HG03432 (cell line): ENCODE measurements at regions not wholly inside any gene's neighbourhood (a gene's known extent, or its start where the extent isn't known, plus 50 kb on each side); places are given as distances from the start of the nearest gene placed in this dataset.
A peak's percentile ranks its signal among the peaks of the same experiment; 100 is the strongest.
"Not testable (repeated sequence)": the region's sequence is repeated elsewhere in the genome, so short reads cannot be mapped to it uniquely, and the experiment has no call there.

Source experiments
- ATAC-seq: cut with Tn5 transposase; IDR thresholded peaks from one replicate; pipeline ENCODE4 v1.9.1; 2021; ENCODE audit warnings: mild to moderate bottlenecking, moderate library complexity; ENCODE audit not compliant: unreplicated experiment

DNA sequence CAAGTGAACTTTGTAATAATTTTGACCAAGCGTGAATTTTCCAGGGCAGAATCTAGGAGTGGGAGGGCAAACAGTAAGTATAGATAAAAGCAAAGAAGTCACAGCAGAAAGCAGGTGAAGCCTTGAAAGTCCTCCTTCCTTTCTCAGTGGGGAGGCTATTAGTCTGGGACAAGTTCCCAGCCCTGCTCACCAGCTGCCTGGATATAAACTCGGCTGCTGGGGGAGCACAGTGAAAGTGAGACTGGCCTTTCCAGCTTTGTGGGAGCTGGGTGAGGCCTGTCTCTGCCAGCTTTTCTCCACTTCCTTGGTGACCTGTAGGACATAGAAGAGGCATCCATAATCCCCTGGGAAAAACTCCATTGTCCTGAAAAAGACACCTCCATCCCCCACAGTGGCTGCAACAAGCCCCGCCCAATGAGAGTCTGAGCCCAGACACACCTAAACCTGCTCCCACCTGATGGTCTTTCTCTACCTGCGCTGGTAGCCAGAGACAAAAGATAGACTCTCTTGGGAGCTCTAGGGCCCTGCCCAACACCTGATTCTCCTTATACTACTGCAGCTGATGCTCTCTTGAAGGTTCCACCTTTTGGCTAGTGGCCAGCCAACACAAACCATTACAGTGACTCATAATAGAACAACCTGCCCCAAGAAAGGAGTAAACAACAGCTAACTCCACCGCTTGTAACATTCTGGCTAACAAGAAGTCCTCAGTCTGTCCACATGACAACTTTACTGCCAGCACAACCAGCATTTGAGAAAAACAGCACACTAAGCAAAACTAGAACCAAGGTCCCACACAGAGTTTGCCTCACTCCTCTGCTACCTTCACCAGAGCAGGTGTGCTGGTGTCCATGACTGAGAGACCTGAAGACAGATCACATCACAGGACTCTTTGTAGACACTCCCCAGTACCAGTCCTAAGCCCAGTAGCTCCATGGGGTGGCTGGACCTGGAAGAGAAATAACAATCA is 252.2 kb upstream of the SLITRK6 start:
- ATAC-seq, result no peak

DNA sequence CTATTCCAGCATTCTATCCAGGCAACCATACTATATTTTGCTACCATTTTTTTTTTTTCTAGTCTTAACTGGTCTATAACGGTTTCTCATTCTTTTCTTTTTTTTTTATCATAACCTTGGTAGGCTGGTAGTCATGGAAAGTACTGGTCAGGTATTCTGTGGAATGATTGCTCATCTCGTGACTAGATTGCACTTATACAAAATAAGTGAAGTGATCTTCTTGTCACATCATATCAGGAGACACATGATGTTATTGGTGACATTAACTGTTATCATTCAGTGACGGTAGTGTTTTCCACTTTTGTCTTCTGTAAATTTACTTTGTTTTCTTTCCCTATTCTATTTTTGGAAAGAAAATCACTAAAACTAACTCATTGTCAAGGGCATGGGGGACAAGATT is 239.3 kb upstream of the SLITRK6 start:
- no peak for ATAC-seq

DNA sequence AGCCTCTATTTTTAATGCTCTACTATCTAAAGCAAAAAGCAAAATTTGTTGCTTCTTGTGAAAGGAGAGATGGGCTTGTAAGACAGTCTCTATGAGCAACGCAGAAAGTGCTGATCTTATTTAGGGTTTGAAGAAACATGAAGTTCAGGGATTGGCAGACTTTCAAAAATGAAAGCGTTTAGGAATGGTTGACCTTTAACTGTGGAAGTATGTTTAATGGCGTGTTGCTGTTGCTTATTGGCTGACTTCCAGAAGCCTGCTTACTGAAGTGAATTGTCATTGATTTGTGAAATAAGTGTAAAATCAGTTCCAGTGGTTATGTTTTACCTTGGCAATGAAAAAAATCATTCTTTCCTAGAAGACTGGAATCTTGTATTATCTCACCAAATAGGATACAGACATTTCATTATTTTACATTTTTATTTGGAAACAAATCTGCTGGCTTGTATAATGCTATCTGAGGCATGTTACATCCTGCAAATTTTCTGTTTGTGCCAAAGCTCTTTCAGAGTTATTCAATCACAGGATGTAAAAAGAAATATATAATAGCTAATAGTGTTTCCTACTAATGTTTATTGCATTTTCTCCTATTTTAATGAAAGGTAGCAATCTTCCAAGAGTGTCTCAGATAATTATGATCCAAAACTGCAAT is 221.3 kb upstream of the SLITRK6 start:
- ATAC-seq, result no peak

DNA sequence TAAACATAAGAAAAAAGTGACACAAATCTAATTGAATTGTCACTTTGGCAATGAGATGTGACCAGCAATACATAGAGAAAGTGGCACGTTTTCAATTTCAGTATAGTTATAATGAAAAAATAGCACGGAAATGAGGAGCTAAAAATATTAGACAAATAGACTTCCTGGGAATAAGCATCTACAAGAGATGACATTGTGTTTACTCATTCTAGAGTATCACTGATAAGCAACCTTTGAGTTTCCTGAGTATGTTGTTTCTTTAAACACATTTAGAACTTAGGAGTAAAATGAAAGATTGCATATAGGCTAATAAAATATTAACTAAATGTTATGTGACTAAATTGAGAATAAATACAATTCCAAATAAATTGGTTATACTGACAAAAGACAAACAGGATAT is 207.1 kb upstream of the SLITRK6 start:
- ATAC-seq, result no peak

DNA sequence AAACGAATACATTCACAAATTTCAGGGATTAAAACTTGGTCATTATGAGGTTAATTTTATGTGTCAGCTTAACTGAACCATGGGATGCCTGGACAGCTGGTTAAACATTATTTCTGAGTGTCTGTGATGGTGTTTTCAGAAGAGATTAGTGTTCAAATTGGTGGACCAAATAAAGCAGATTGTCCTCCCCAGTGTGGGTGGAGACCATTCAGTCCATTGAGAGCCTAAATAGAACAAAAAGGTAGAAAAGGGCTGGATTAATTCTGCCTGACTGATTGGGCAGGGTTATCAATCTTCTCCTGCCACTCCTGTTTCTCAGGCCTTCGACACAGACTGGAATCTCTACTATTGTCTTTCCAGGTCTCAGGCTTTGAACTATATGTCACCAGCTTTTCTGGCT is 203.8 kb upstream of the SLITRK6 start:
- ATAC-seq, result no peak

DNA sequence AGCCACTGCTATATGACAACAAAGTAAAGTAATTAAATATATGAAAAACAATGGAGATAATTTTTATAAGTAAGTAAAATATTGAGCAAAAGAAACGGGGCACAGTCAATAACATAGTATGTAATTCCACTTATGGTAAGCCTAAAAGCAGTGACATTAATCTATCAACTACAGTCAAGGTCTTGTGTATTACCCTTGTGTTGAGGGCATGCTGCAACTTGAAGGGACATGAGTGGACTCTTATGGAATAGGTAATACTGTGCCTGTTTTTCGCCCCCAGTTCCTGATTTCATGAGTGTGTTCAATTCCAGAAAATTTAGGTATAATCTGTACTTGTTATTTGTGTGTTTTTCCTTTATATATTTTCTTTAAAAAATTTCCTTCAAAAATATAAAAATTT is 201.3 kb upstream of the SLITRK6 start:
- no peak for ATAC-seq

DNA sequence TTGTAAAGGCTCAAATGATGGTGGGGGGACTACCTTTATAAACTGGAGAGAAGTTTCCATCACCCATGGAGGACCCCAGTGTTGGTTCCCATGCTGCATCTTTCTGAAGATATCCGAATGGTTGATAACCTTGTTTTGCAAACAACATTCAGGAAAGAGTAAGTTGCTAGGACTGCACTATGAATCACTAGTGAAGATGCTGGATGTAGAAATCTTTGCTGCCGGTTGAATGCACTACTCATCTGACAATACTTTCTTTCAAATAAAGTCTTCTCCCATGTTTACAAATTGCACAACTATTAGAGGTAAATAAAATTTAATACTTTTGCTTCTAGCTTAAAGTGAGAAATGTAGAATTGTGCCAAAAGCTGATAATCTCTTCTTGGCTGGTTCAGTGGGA is 198.4 kb upstream of the SLITRK6 start:
- ATAC-seq, result no peak

DNA sequence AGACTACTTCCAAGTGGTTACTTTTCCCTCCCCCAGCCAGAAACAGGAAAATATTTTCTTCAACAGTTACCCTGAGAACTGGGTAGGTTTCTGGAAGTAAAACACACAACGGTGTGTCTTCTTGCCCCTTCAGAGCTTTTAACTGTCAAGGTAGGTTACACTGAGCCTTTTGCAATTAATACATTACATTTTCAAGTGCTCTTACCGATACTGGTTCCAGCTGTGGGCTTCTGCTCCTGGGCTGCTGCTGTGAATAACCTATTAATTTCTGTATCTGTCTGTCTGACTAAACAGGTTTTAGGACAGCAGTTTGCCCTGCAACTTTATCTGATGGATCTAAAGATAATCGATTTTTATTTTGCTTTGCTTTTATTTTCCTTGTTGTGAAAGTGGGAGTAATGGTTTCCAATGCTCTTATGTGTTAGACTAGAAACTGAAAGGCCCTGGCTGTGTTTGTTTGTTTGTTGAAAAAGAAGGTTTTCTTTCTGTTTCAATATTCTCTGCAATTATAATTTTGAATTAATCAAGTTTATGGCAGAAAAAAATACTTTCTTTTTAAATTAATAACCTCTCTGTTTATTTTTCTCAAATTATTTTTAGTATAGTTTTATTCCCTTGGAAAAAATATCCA is 196.7 kb upstream of the SLITRK6 start:
- peak; percentile 71 for ATAC-seq

DNA sequence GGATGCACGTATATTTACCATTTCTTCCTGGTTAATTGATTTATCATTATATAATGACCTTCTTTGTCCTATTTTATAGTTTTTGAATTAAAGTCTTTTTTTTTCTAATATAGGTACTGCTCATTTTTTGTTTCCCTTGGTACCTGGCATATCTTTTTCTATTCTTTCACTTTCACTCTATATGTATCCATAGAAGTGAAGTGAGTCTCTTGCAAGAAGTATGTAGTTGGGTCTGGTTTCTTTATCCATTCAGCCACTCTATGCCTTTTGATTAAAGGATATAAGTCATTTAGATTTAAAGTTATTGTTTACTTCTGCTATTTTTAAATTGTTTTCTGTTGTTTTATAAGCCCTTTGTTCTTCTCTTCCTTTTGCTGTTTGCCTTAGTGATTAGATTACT is 194.3 kb upstream of the SLITRK6 start:
- ATAC-seq, result peak; percentile 29

DNA sequence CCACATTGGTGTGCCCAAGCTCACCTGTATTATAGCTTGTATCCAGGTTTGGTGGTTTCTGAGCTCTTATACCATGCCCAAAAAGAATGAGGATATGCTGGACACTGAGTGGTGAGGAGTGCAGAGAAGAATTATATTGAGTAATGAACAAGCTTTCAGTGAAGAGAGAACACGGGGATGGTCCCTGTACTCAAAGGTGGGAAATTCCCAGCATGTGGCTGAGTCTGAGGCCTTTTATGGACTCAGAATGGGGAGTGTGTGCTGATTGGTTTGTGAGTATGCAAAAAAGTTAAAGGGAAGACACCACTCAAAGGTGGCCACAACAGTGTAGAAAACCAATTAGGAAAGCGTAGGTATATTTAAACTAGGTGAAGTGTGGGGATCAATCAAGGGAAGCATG is 191.2 kb upstream of the SLITRK6 start:
- no peak for ATAC-seq

DNA sequence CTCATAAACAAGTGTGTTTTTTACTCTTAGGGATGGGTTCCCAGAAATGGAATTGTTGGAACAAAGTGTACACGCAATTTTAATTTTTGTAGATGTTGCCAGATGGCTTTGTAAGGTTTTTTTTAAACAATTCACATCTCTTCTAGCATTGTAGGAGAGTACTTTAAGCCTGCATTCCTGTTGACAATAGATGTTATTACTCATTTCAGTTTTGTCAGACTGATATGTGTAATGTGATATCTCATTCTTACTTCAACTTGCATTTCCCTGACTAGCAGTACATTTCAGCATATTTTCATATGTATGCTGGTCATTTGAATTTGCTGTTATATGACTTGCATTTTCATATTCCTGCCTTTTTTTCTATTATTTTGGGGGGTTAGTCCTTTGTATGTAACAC is 186.6 kb upstream of the SLITRK6 start:
- no peak for ATAC-seq

DNA sequence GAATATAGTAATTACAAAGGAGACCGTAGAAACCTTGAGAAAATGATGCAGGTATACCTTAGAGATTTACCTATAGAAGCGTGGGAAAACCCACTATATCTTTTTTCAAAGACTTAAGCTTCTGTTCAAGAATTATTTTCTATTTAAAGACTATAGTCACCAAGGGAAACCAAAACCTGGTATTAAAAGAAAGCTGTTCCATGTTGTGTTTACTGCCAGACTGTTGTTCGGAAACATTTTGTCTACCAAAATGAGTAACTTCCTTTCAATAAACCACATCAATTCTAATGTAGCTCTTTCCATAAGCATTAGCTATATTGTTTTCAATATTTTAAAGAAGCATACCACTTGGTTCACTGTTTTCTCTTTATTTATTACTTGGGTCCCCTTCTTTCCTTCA is 182.9 kb upstream of the SLITRK6 start:
- peak; percentile 50 for ATAC-seq

DNA sequence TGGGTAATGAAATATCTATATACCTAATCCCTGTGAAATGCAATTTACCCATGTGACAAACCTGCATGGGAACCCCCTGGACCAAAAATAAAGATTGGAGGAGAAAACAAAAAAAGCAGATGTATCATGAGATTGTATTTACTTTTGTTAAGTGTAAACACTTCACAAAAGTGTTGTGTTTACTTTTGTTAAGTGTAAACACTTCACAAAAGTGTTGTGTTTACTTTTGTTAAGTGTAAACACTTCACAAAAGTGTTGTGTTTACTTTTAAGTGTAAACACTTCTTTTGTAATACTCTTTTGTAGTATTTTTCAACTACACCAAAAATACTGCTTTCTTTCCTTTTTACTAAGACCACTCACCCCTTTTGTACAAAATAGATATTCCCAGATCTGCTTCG is 181.2 kb upstream of the SLITRK6 start:
- ATAC-seq, result not testable (repeated sequence)

DNA sequence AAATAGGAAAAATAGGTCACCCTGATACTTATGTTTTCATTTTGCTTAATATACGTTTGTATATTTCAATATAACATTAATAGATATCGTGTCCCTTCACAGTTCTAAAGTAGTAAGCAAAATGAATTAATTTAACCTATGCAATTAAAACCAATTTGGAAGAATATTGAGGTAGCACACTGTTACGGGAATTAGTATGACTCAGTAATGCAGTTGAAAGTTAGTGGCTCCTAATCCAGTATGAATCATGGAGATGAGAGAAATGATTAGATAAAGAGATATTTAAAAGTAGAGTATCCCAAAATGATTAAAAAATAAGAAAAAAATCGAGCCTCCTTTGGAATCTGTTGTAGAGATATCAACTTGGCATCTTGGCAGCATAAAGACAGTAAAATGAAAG is 177.0 kb upstream of the SLITRK6 start:
- no peak for ATAC-seq

DNA sequence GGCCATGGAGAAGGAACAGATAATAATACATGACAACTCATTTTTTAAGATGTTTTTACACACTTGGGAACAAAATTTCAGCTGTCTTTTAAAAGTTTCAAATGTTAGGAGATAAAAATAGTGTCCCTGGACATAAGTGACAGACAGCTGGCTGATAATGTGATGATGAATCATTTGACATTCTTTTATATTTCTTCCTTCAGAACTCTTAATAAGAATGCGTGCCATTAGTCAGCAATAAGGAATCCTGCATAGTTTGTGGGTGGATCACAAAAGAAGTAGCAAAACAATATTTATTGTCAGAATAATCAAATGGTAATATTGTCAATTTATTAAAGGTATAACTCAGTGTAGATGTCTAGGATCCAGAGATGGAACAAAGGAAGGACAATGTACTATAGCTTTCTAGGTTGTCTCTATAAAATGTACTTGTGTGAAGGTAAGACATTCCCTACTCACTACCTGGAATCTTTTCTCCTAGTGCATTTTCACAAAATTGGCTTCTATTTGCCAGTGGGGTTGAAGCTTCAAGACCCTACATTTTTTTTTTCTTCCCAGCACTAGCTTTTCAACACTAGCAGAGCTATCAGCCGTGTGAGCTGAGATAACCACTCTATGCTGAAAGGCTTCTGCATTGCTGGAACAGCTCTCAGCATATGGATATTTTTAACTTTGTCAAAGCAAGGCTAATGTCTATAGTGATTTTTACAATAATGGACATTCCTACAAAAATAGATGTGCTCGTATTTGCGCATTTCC is 175.6 kb upstream of the SLITRK6 start:
- ATAC-seq, result no peak

DNA sequence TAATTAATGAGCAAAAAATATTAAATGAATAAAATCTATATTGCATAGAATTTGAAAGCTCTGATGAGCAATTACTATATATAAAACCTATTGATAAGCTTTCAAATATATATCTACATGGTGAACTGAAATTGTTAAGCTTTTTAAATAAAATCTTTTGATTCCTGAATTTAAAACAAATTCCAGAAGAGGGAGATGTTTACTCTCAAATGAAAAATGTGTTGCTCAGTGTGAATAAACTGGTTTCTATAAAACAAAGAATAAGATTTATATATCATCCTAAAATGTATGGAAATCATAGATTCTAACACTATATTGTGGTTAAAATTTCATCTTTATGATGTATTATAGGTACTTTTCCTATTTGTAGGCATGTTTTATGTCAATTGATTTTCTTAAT is 171.5 kb upstream of the SLITRK6 start:
- no peak for ATAC-seq

DNA sequence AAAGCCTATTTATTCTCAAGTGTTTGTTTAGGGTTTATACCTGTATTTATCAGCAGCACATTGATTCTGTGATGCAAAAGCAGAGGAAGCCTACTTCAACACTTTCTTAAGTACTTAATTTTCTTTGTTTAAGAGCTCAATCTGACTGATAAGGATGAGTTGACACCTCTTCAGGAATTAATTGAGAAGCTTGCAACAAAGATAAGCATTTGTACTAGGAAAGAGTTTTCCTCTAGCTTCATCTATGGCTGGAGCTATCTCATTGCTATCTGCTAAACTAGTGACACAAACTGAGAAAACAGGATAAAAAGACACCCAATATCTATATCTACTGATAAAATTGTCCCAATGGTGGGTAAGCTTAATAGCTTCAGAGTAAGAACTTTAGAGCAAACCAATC is 170.1 kb upstream of the SLITRK6 start:
- ATAC-seq, result no peak

DNA sequence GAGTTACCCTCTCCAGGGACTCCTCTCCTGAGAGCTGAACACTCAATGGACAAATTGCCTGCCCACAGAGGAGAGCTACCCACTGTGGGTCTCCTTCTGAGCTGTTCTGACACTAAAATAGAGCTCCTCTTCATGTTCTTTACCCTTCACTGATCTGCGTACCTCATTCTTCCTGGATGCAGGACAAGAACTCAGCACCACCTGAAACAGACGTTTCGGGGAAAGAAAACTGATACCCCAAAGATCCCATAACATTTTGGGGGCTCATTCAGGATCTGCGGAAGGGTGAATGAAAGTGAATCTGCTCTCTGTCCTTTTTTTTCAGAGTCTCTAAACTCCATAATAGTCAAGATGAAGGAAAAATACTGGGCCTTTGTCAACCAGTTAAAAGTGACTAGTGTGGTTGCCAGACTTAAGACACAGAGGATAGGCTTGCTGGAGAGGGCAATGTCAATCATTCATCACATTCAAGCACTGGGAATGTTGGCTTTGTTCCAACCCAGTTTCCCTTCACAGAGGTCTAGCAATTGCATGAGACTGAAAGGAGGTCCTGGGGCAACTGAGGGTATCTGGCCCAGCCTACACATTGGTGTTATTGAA is 136.7 kb upstream of the SLITRK6 start:
- ATAC-seq, result no peak

DNA sequence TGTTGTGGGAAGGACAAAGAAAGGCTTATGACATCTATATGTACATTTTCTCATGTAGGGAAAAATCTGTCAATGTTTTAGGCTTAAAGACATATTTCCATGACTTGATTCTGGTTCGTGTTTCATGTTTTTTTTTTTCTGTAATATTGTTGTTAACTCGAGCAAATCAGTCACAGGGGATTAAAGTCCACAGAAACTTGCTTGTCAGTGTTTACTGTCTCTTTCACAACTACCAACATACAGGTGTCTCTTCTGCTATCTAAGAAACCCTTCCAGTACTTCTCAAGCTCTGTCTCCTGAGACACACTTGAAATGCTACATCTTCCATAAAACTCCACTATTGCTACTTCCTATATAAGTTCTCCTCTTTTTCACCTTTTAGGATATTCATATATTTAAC is 130.9 kb upstream of the SLITRK6 start:
- ATAC-seq, result no peak

DNA sequence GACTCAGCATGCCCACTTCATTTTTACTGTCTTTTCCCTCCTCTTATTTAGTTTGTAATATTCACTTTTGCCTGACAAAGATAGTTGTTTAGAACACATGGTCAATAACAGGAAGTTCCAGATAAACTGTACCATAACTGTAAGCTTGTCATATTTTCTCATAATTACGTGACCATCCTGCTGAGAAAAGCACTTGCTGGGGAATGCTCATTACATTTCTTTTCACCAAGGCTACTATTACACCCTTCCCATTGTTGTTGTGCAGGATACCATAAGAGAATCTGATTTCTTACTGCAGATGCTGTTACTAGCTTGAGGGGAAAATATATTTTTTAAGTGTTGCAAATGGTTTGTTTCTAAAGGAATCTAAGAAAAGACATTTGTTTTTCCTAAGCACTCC is 111.7 kb upstream of the SLITRK6 start:
- no peak for ATAC-seq

DNA sequence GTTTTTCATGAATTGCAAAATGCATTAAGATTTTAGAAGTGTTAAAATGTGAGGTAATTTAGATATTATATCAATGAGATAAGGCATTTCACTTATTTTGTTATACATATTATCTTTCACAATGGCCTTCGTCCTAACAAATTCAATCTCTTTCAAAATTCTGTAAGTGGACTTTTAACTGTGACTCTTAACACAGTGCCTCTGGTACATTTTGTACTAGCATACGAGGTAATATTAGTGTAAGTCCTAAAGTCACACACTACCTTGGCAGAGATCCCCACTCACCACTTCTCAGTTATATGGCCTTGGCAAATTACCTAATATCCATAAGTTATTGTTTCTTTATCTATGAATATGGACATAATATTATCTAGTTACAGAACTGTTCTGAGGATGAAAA is 101.3 kb upstream of the SLITRK6 start:
- ATAC-seq, result no peak
